Keratinocyte (primary cell): ENCODE measurements at regions not wholly inside any gene's neighbourhood (a gene's known extent, or its start where the extent isn't known, plus 50 kb on each side); places are given as distances from the start of the nearest gene placed in this dataset.

Experiments
- DNase-seq: peaks from one replicate; pipeline ENCODE4 v3.0.0-alpha.2; 2011; ENCODE audit warnings: low read depth, missing footprints, low spot score
- FAIRE-seq: peaks from 2 replicates; lab custom pipeline; 2011; peaks lifted over from hg19 to GRCh38; lab: Jason Lieb, UNC
- H2AFZ ChIP-seq: 2 replicates; pipeline ENCODE4 v1.6.0; 2012; ENCODE audit warnings: low read length, control low read depth, inconsistent platforms; ENCODE audit not compliant: control insufficient read depth
- H3K27ac ChIP-seq: 2 replicates; pipeline ENCODE4 v1.5.1; 2011; ENCODE audit warnings: low read length; ENCODE audit not compliant: control insufficient read depth, insufficient read depth
- H3K27me3 ChIP-seq: 3 replicates; pipeline ENCODE4 v1.6.0; 2011; ENCODE audit warnings: low read length; ENCODE audit not compliant: control insufficient read depth, insufficient read depth; ENCODE audit errors: extremely low read depth
- H3K36me3 ChIP-seq, 2 experiments: 2 replicates in 1 of 2; 3 replicates in 1 of 2; pipeline ENCODE4 v1.5.1; 2011; ENCODE audit warnings: low read length in 2 of 2, mild to moderate bottlenecking in 1 of 2; ENCODE audit not compliant: control insufficient read depth in 2 of 2, insufficient read depth in 2 of 2; ENCODE audit errors: extremely low read depth in 1 of 2
- H3K4me1 ChIP-seq: 3 replicates; pipeline ENCODE4 v1.5.1; 2011; ENCODE audit warnings: low read length; ENCODE audit not compliant: control insufficient read depth, insufficient read depth; ENCODE audit errors: extremely low read depth
- H3K4me2 ChIP-seq: 3 replicates; pipeline ENCODE4 v1.6.0; 2011; ENCODE audit warnings: low read depth, low read length; ENCODE audit not compliant: control insufficient read depth, insufficient read depth; ENCODE audit errors: extremely low read depth
- H3K4me3 ChIP-seq, 3 experiments: fragments of 200-600 bp in 1 of 3; sonication (generic) in 1 of 3; 2 replicates in 2 of 3; 3 replicates in 1 of 3; pipeline ENCODE4 v1.5.1; 2011 to 2016; ENCODE audit warnings: low read length in 3 of 3, mild to moderate bottlenecking in 3 of 3, control low read depth in 2 of 3, inconsistent platforms in 1 of 3, low read depth in 1 of 3, mixed read lengths in 1 of 3, mixed run types in 1 of 3, moderate library complexity in 1 of 3; ENCODE audit not compliant: control insufficient read depth in 2 of 3, insufficient read depth in 2 of 3; ENCODE audit errors: extremely low read depth in 1 of 3
- H3K79me2 ChIP-seq: 2 replicates; pipeline ENCODE4 v1.6.0; 2012; ENCODE audit warnings: low read length; ENCODE audit not compliant: control insufficient read depth, insufficient read depth
- H3K9ac ChIP-seq: 3 replicates; pipeline ENCODE4 v1.6.0; 2011; ENCODE audit warnings: low read length; ENCODE audit not compliant: control insufficient read depth, insufficient read depth; ENCODE audit errors: extremely low read depth
- H3K9me1 ChIP-seq: 3 replicates; pipeline ENCODE4 v1.6.0; 2011; ENCODE audit warnings: low read length; ENCODE audit not compliant: control insufficient read depth, insufficient read depth; ENCODE audit errors: extremely low read depth
- H3K9me3 ChIP-seq: 2 replicates; pipeline ENCODE4 v1.5.1; 2012; ENCODE audit warnings: low read depth, low read length; ENCODE audit not compliant: control insufficient read depth
- H4K20me1 ChIP-seq: 3 replicates; pipeline ENCODE4 v1.6.0; 2011; ENCODE audit warnings: low read length; ENCODE audit not compliant: control insufficient read depth, insufficient read depth; ENCODE audit errors: extremely low read depth
- EZH2 ChIP-seq: IDR thresholded peaks from one replicate; pipeline ENCODE4 v1.6.1; 2012; ENCODE audit warnings: inconsistent platforms, mild to moderate bottlenecking, low read length, moderate library complexity
- dilution Hi-C: fragments of 300-500 bp; cut with MboI; formaldehyde crosslinking; loops from one replicate; pipeline ENCODE4 v1.7.0; 2020; ENCODE audit warnings: low sequenced_read_pairs; ENCODE audit not compliant: extremely low pct_ligation_motif_present
- TF ChIP-seq, protein P1 (sequence below), 3 experiments: IDR thresholded peaks in 1 of 3; conservative IDR thresholded peaks in 1 of 3; optimal IDR thresholded peaks in 1 of 3; 2 replicates in 2 of 3; 3 replicates in 1 of 3; pipeline versions ENCODE3 to v1.5.1; 2011; ENCODE audit warnings: low read length in 3 of 3, mild to moderate bottlenecking in 3 of 3, moderate library complexity in 2 of 3, control low read depth in 1 of 3, inconsistent platforms in 1 of 3; ENCODE audit not compliant: insufficient read depth in 2 of 3; ENCODE audit errors: extremely low read depth in 1 of 3

DNA sequence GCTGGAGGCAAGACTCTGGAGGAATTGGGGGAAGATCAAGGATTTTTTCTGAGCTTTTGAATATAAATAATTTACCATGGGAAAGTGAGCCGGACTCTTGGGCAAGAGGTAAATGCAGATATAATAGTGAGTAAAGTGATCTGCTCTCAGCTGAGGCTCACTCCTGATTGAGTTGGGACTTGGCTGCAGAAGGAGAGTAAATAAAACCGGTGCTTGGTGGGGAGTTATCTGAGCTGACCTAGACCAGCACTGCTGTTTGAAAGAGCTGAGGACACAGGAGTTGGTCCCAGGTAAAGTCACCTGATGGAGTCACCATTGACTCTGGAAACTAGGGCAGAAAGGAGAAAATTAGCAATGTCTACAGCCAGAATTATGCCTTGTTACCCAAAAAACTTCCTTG is 57.3 kb upstream of the LRPPRC start:
- H3K9me3 ChIP-seq, result no peaks in the 10 kb centered on the region
- no peak for FAIRE-seq
- no peaks in the 10 kb centered on the region for H3K79me2 ChIP-seq
- dilution Hi-C loops, result no loop called here
- H3K4me2 ChIP-seq, result no peak overlapping the region
- no peak overlapping the region for H3K27ac ChIP-seq
- H3K9me1 ChIP-seq, result no peaks in the 10 kb centered on the region
- TF ChIP-seq, protein P1, sequence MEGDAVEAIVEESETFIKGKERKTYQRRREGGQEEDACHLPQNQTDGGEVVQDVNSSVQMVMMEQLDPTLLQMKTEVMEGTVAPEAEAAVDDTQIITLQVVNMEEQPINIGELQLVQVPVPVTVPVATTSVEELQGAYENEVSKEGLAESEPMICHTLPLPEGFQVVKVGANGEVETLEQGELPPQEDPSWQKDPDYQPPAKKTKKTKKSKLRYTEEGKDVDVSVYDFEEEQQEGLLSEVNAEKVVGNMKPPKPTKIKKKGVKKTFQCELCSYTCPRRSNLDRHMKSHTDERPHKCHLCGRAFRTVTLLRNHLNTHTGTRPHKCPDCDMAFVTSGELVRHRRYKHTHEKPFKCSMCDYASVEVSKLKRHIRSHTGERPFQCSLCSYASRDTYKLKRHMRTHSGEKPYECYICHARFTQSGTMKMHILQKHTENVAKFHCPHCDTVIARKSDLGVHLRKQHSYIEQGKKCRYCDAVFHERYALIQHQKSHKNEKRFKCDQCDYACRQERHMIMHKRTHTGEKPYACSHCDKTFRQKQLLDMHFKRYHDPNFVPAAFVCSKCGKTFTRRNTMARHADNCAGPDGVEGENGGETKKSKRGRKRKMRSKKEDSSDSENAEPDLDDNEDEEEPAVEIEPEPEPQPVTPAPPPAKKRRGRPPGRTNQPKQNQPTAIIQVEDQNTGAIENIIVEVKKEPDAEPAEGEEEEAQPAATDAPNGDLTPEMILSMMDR (optimal IDR thresholded peaks at IDR 0.05 in 1 of 3, IDR thresholded peaks at IDR 0.05 in 1 of 3, conservative IDR thresholded peaks at IDR 0.05 in 1 of 3; ENCODE audit: extremely low read depth in 1 of 3, insufficient read depth in 2 of 3, low read length in 3 of 3), result no peak
- no peak for TF ChIP-seq EZH2
- no peaks in the 10 kb centered on the region for H3K36me3 ChIP-seq
- H3K9ac ChIP-seq, result no peak overlapping the region
- no peak overlapping the region for H3K4me3 ChIP-seq
- H4K20me1 ChIP-seq, result no peaks in the 10 kb centered on the region
- no peaks in the 10 kb centered on the region for H3K4me1 ChIP-seq
- no peak for DNase-seq
- H3K27me3 ChIP-seq, result peaks cover 9% of the 10 kb centered on the region
- no peak overlapping the region for H2AFZ ChIP-seq

DNA sequence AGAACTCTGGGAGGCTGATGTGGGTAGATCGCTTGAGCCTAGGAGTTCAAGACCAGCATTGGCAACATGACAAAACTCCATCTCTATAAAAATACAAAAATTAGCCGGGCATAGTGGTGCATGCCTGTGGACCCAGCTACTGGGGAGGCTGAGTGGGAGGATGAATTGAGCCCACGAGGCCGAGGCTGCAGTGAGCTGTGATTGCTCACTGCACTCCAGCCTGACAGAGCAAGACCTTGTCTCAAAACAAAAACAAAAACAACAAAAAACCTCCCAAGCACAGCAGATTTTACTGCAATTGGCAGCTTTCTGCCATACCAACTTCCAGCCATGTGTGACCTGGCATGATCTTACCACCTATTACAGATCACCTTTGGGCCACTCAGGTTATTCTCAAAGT is 57.7 kb upstream of the LRPPRC start:
- TF ChIP-seq, protein P1 (optimal IDR thresholded peaks at IDR 0.05 in 1 of 3, IDR thresholded peaks at IDR 0.05 in 1 of 3, conservative IDR thresholded peaks at IDR 0.05 in 1 of 3; ENCODE audit: extremely low read depth in 1 of 3, insufficient read depth in 2 of 3, low read length in 3 of 3), result no peak
- no peak for TF ChIP-seq EZH2
- no peak overlapping the region for H3K27ac ChIP-seq

More for the DNA sequence above, 57.7 kb upstream of the LRPPRC start:
- no peak overlapping the region for H3K9ac ChIP-seq
- H3K9me3 ChIP-seq, result no peaks in the 10 kb centered on the region
- no peaks in the 10 kb centered on the region for H3K79me2 ChIP-seq
- no peak overlapping the region for H3K4me2 ChIP-seq
- H2AFZ ChIP-seq, result no peak overlapping the region
- DNase-seq (no peak), FAIRE-seq (no peak)
- no peaks in the 10 kb centered on the region for H4K20me1 ChIP-seq
- no peak overlapping the region for H3K4me3 ChIP-seq
- H3K27me3 ChIP-seq, result peaks cover 9% of the 10 kb centered on the region
- no peaks in the 10 kb centered on the region for H3K4me1 ChIP-seq
- dilution Hi-C loops, result no loop called here
- no peaks in the 10 kb centered on the region for H3K9me1 ChIP-seq
- no peaks in the 10 kb centered on the region for H3K36me3 ChIP-seq
